K562 (cell line): ENCODE measurements at regions not wholly inside any gene's neighbourhood (a gene's known extent, or its start where the extent isn't known, plus 50 kb on each side); places are given as distances from the start of the nearest gene placed in this dataset.
A peak's percentile ranks its signal among the peaks of the same experiment; 100 is the strongest.

ENCODE experiments used
- BRD9 ChIP-seq: fragments of 450-650 bp; IDR thresholded peaks from 2 replicates; pipeline ENCODE4 v1.6.1; 2018; ENCODE audit warnings: low read depth; ENCODE audit not compliant: partially characterized antibody
- EGR1 ChIP-seq: fragments of 450-650 bp; conservative IDR thresholded peaks from 2 replicates; pipeline ENCODE4 v1.6.1; 2017; ENCODE audit warnings: mild to moderate bottlenecking
- GATAD2B ChIP-seq: fragments of 450-650 bp; IDR thresholded peaks from 2 replicates; pipeline ENCODE4 v1.6.1; 2017; ENCODE audit warnings: mild to moderate bottlenecking, borderline replicate concordance
- HDAC3 ChIP-seq: fragments of 450-650 bp; IDR thresholded peaks from 2 replicates; pipeline ENCODE4 v1.6.1; 2018; ENCODE audit warnings: borderline replicate concordance, mild to moderate bottlenecking, moderate library complexity; ENCODE audit not compliant: partially characterized antibody
- MEIS2 ChIP-seq: fragments of 450-650 bp; IDR thresholded peaks from 2 replicates; pipeline ENCODE4 v1.6.1; 2014; ENCODE audit warnings: mild to moderate bottlenecking; ENCODE audit not compliant: partially characterized antibody
- MTA3 ChIP-seq: fragments of 450-650 bp; formaldehyde crosslinking; IDR thresholded peaks from 2 replicates; pipeline ENCODE4 v1.6.1; 2017; ENCODE audit warnings: mild to moderate bottlenecking, borderline replicate concordance
- NFIC ChIP-seq: fragments of 450-650 bp; IDR thresholded peaks from 2 replicates; pipeline ENCODE4 v1.6.1; 2017; ENCODE audit warnings: mild to moderate bottlenecking, inconsistent platforms
- NR2C1 ChIP-seq, 2 experiments: fragments of 450-650 bp; IDR thresholded peaks; 2 replicates each; pipeline ENCODE4 v1.6.1; 2017; ENCODE audit warnings: mild to moderate bottlenecking in 2 of 2, antibody characterized with exemption in 1 of 2, inconsistent platforms in 1 of 2, missing compliant biosample characterization in 1 of 2, missing genetic modification characterization in 1 of 2
- NRF1 ChIP-seq, 2 experiments: fragments of 450-650 bp; IDR thresholded peaks in 1 of 2; conservative IDR thresholded peaks in 1 of 2; 2 replicates each; pipeline ENCODE4 v1.6.1; 2014; ENCODE audit warnings: mild to moderate bottlenecking in 2 of 2
- POLR2A ChIP-seq: fragments of 450-650 bp; conservative IDR thresholded peaks from 2 replicates; pipeline ENCODE4 v1.6.1; 2016
- SMARCA4 ChIP-seq: fragments of 450-650 bp; IDR thresholded peaks from 2 replicates; pipeline ENCODE4 v1.6.1; 2016
- SMARCC2 ChIP-seq: fragments of 450-650 bp; IDR thresholded peaks from 2 replicates; pipeline ENCODE4 v1.6.1; 2017; ENCODE audit warnings: antibody characterized with exemption, moderate library complexity, mild to moderate bottlenecking, low read depth
- TAL1 ChIP-seq: fragments of 450-650 bp; IDR thresholded peaks from 2 replicates; pipeline ENCODE4 v1.6.1; 2016; ENCODE audit warnings: mild to moderate bottlenecking
- TEAD1 ChIP-seq, 2 experiments: fragments of 450-650 bp in 1 of 2; sonication (generic) in 1 of 2; formaldehyde crosslinking; IDR thresholded peaks; 2 replicates each; pipeline versions ENCODE4 v1.4.0 to v1.8.0; 2020 to 2022; ENCODE audit warnings: mild to moderate bottlenecking in 2 of 2, missing genetic modification reagents in 1 of 2
- TRIM28 ChIP-seq: fragments of 450-650 bp; IDR thresholded peaks from 2 replicates; pipeline ENCODE4 v1.6.1; 2017
- TF ChIP-seq, protein P1 (sequence below): IDR thresholded peaks from 2 replicates; pipeline ENCODE4 v1.6.1; 2012; ENCODE audit warnings: low read depth, low read length, improper control_type of control experiment, borderline replicate concordance
- TF ChIP-seq, protein P2 (sequence below): fragments of 450-650 bp; IDR thresholded peaks from 2 replicates; pipeline ENCODE4 v1.6.1; 2016
- TF ChIP-seq, protein P3 (sequence below): fragments of 450-650 bp; IDR thresholded peaks from 2 replicates; pipeline ENCODE4 v1.6.1; 2017; ENCODE audit warnings: antibody characterized with exemption, mild to moderate bottlenecking
- TF ChIP-seq, protein P4 (sequence below), 2 experiments: fragments of 450-650 bp; IDR thresholded peaks; 2 replicates each; pipeline ENCODE4 v1.6.1; 2018; ENCODE audit warnings: mild to moderate bottlenecking in 2 of 2, low read depth in 1 of 2; ENCODE audit not compliant: partially characterized antibody in 2 of 2

DNA sequence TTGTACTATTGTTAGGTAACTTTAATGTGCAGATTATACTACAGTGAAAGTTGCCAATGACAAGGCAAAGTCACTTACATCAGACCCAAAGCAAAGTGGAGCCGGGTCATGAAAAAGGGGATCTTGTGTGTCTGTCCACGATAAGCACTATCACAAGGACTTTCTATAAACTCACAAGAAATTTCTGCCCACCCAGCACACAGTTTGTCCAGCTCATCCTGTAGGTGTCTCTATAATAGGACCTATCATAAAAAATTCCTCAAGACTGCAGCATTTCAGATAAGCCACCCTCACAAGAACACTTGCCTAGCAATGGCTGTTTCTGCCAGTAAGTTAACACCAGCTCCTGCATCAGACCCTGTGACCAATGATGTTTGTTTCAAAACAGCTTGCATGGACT lies 335.9 kb downstream of the OR4F29 start (continued):
- TF ChIP-seq MEIS2 (peak; percentile 22), NR2C1 (IDR thresholded peaks at IDR 0.05) (peak; percentile 62), NR2C1 (tag; IDR thresholded peaks at IDR 0.05) (peak; percentile 75), HDAC3 (peak; percentile 50), SMARCA4 (peak; percentile 92), GATAD2B (peak; percentile 64; the same call in 1 of the 2 replicates), MTA3 (peak; percentile 88), TRIM28 (peak; percentile 61; the same call in 1 of the 2 replicates), NRF1 (conservative IDR thresholded peaks at IDR 0.05 in 1 of 2, IDR thresholded peaks at IDR 0.05 in 1 of 2) (0 out of 4 replicates have a peak, but pooled peaks of 1 of the 2 experiments have one; percentile 16), POLR2A (peak; percentile 61; the same call in 1 of the 2 replicates), SMARCC2 (peak; percentile 59; the same call in 1 of the 2 replicates), BRD9 (peak; percentile 75), EGR1 (peak; percentile 40; the same call in 1 of the 2 replicates), NFIC (peak; percentile 59), TEAD1 (CRISPR knock-in tag; IDR thresholded peaks at IDR 0.05) (peak in 1 of 2 experiments; percentile 56; a peak in 1 of 4 replicates), TAL1 (peak; percentile 80)
- TF ChIP-seq, protein P1, sequence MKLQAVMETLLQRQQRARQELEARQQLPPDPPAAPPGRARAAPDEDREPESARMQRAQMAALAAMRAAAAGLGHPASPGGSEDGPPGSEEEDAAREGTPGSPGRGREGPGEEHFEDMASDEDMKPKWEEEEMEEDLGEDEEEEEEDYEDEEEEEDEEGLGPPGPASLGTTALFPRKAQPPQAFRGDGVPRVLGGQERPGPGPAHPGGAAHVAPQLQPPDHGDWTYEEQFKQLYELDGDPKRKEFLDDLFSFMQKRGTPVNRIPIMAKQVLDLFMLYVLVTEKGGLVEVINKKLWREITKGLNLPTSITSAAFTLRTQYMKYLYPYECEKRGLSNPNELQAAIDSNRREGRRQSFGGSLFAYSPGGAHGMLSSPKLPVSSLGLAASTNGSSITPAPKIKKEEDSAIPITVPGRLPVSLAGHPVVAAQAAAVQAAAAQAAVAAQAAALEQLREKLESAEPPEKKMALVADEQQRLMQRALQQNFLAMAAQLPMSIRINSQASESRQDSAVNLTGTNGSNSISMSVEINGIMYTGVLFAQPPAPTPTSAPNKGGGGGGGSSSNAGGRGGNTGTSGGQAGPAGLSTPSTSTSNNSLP = 0 out of 2 replicates have a peak, but pooled peaks have one; percentile 46
- TF ChIP-seq, protein P2, sequence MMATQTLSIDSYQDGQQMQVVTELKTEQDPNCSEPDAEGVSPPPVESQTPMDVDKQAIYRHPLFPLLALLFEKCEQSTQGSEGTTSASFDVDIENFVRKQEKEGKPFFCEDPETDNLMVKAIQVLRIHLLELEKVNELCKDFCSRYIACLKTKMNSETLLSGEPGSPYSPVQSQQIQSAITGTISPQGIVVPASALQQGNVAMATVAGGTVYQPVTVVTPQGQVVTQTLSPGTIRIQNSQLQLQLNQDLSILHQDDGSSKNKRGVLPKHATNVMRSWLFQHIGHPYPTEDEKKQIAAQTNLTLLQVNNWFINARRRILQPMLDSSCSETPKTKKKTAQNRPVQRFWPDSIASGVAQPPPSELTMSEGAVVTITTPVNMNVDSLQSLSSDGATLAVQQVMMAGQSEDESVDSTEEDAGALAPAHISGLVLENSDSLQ = peak; percentile 31; the same call in 1 of the 2 replicates
- TF ChIP-seq, protein P3, sequence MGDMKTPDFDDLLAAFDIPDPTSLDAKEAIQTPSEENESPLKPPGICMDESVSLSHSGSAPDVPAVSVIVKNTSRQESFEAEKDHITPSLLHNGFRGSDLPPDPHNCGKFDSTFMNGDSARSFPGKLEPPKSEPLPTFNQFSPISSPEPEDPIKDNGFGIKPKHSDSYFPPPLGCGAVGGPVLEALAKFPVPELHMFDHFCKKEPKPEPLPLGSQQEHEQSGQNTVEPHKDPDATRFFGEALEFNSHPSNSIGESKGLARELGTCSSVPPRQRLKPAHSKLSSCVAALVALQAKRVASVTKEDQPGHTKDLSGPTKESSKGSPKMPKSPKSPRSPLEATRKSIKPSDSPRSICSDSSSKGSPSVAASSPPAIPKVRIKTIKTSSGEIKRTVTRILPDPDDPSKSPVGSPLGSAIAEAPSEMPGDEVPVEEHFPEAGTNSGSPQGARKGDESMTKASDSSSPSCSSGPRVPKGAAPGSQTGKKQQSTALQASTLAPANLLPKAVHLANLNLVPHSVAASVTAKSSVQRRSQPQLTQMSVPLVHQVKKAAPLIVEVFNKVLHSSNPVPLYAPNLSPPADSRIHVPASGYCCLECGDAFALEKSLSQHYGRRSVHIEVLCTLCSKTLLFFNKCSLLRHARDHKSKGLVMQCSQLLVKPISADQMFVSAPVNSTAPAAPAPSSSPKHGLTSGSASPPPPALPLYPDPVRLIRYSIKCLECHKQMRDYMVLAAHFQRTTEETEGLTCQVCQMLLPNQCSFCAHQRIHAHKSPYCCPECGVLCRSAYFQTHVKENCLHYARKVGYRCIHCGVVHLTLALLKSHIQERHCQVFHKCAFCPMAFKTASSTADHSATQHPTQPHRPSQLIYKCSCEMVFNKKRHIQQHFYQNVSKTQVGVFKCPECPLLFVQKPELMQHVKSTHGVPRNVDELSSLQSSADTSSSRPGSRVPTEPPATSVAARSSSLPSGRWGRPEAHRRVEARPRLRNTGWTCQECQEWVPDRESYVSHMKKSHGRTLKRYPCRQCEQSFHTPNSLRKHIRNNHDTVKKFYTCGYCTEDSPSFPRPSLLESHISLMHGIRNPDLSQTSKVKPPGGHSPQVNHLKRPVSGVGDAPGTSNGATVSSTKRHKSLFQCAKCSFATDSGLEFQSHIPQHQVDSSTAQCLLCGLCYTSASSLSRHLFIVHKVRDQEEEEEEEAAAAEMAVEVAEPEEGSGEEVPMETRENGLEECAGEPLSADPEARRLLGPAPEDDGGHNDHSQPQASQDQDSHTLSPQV = peak; percentile 85
- TF ChIP-seq, protein P4, sequence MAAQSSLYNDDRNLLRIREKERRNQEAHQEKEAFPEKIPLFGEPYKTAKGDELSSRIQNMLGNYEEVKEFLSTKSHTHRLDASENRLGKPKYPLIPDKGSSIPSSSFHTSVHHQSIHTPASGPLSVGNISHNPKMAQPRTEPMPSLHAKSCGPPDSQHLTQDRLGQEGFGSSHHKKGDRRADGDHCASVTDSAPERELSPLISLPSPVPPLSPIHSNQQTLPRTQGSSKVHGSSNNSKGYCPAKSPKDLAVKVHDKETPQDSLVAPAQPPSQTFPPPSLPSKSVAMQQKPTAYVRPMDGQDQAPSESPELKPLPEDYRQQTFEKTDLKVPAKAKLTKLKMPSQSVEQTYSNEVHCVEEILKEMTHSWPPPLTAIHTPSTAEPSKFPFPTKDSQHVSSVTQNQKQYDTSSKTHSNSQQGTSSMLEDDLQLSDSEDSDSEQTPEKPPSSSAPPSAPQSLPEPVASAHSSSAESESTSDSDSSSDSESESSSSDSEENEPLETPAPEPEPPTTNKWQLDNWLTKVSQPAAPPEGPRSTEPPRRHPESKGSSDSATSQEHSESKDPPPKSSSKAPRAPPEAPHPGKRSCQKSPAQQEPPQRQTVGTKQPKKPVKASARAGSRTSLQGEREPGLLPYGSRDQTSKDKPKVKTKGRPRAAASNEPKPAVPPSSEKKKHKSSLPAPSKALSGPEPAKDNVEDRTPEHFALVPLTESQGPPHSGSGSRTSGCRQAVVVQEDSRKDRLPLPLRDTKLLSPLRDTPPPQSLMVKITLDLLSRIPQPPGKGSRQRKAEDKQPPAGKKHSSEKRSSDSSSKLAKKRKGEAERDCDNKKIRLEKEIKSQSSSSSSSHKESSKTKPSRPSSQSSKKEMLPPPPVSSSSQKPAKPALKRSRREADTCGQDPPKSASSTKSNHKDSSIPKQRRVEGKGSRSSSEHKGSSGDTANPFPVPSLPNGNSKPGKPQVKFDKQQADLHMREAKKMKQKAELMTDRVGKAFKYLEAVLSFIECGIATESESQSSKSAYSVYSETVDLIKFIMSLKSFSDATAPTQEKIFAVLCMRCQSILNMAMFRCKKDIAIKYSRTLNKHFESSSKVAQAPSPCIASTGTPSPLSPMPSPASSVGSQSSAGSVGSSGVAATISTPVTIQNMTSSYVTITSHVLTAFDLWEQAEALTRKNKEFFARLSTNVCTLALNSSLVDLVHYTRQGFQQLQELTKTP (IDR thresholded peaks at IDR 0.05; ENCODE audit: low read depth in 1 of 2, partially characterized antibody in 2 of 2) = peak in 1 of 2 experiments; percentile 73
